CD14-positive monocyte (primary cell): ENCODE measurements at regions not wholly inside any gene's neighbourhood (a gene's known extent, or its start where the extent isn't known, plus 50 kb on each side); places are given as distances from the start of the nearest gene placed in this dataset.

ENCODE experiments used
- DNase-seq, 3 donors: peaks; one replicate each; pipeline ENCODE4 v3.0.0-alpha.2; 2011 to 2022
- H2AFZ ChIP-seq: 2 replicates; pipeline ENCODE4 v1.6.0; 2012; ENCODE audit warnings: mild to moderate bottlenecking, low read depth, low read length, inconsistent platforms; ENCODE audit not compliant: insufficient read depth, poor library complexity, severe bottlenecking
- H3K27ac ChIP-seq, 2 donors: 1 replicate in 1 of 2; 2 replicates in 1 of 2; pipeline ENCODE4 v1.5.1; 2012 to 2013; ENCODE audit warnings: low read length in 2 of 2, control low read depth in 1 of 2, inconsistent platforms in 1 of 2, low read depth in 1 of 2, mild to moderate bottlenecking in 1 of 2
- H3K27me3 ChIP-seq, 2 donors: one replicate each; pipeline versions ENCODE4 v1.6.0 to v1.6.1; 2011 to 2013; ENCODE audit warnings: low read length in 2 of 2; ENCODE audit not compliant: control insufficient read depth in 2 of 2, insufficient read depth in 2 of 2
- H3K36me3 ChIP-seq, 2 donors: replicated peaks in 1 of 2; 1 replicate in 1 of 2; 2 replicates in 1 of 2; pipeline versions ENCODE4 v1.5.1 to v1.6.1; 2012 to 2013; ENCODE audit warnings: low read length in 2 of 2, control low read depth in 1 of 2, inconsistent platforms in 1 of 2, mild to moderate bottlenecking in 1 of 2; ENCODE audit not compliant: insufficient read depth in 2 of 2, control insufficient read depth in 1 of 2
- H3K4me1 ChIP-seq, 2 donors: 1 replicate in 1 of 2; 2 replicates in 1 of 2; pipeline versions ENCODE4 v1.5.1 to v1.6.1; 2012 to 2013; ENCODE audit warnings: low read length in 2 of 2, control low read depth in 1 of 2, inconsistent platforms in 1 of 2, mild to moderate bottlenecking in 1 of 2, moderate library complexity in 1 of 2; ENCODE audit not compliant: insufficient read depth in 2 of 2, control insufficient read depth in 1 of 2
- H3K4me2 ChIP-seq: replicated peaks from 2 replicates; pipeline ENCODE3; 2012; ENCODE audit warnings: low read length, moderate library complexity, mild to moderate bottlenecking; ENCODE audit not compliant: poor library complexity, severe bottlenecking; ENCODE audit errors: extremely low read depth
- H3K4me3 ChIP-seq, 3 experiments: fragments of 200-600 bp in 1 of 3; sonication (generic) in 1 of 3; replicated peaks in 1 of 3; 1 replicate in 2 of 3; 2 replicates in 1 of 3; pipeline ENCODE4 v1.5.1; 2011 to 2013; ENCODE audit warnings: low read length in 3 of 3, mild to moderate bottlenecking in 3 of 3, control low read depth in 2 of 3, low read depth in 2 of 3, inconsistent platforms in 1 of 3, moderate library complexity in 1 of 3
- H3K79me2 ChIP-seq: 2 replicates; pipeline ENCODE4 v1.6.0; 2012; ENCODE audit warnings: mild to moderate bottlenecking, control low read depth, inconsistent platforms, low read length, moderate library complexity; ENCODE audit not compliant: insufficient read depth
- H3K9ac ChIP-seq: 2 replicates; pipeline ENCODE4 v1.6.0; 2017; ENCODE audit warnings: low read length, mild to moderate bottlenecking; ENCODE audit not compliant: insufficient read depth, poor library complexity, severe bottlenecking
- H3K9me3 ChIP-seq, 2 donors: replicated peaks in 1 of 2; 1 replicate in 1 of 2; 2 replicates in 1 of 2; pipeline versions ENCODE4 v1.5.1 to v1.6.1; 2012 to 2013; ENCODE audit warnings: low read length in 2 of 2, control low read depth in 1 of 2; ENCODE audit not compliant: control insufficient read depth in 1 of 2, insufficient read depth in 1 of 2
- H4K20me1 ChIP-seq: 2 replicates; pipeline ENCODE4 v1.6.0; 2012; ENCODE audit warnings: mild to moderate bottlenecking, low read length, control low read depth, moderate library complexity; ENCODE audit not compliant: insufficient read depth
- H3K27ac Mint-ChIP-seq, 7 donors: one replicate each; pipeline ENCODE4 v1.8.0; 2020; ENCODE audit warnings: mild to moderate bottlenecking in 7 of 7, mixed read lengths in 7 of 7, moderate library complexity in 6 of 7, inconsistent platforms in 2 of 7
- H3K27me3 Mint-ChIP-seq, 3 donors: one replicate each; pipeline ENCODE4 v1.8.0; 2021 to 2022; ENCODE audit warnings: low read depth in 3 of 3, mild to moderate bottlenecking in 3 of 3, mixed read lengths in 3 of 3, moderate library complexity in 3 of 3, inconsistent platforms in 1 of 3
- H3K36me3 Mint-ChIP-seq, 2 donors: one replicate each; pipeline ENCODE4 v1.8.0; 2020; ENCODE audit warnings: mixed read lengths in 2 of 2, inconsistent platforms in 1 of 2, mild to moderate bottlenecking in 1 of 2
- H3K4me1 Mint-ChIP-seq: one replicate; pipeline ENCODE4 v1.8.0; 2020; ENCODE audit warnings: mild to moderate bottlenecking, mixed read lengths
- H3K4me3 Mint-ChIP-seq, 2 donors: one replicate each; pipeline ENCODE4 v1.8.0; 2020; ENCODE audit warnings: mild to moderate bottlenecking in 2 of 2, mixed read lengths in 2 of 2, moderate library complexity in 1 of 2
- H3K9me3 Mint-ChIP-seq, 7 donors: one replicate each; pipeline ENCODE4 v1.8.0; 2020 to 2022; ENCODE audit warnings: mixed read lengths in 7 of 7, mild to moderate bottlenecking in 6 of 7, moderate library complexity in 6 of 7, inconsistent platforms in 2 of 7
- CTCF ChIP-seq: fragments of 200-600 bp; IDR thresholded peaks from one replicate; pipeline ENCODE4 v1.8.0; 2022; ENCODE audit warnings: antibody characterized with exemption, mild to moderate bottlenecking
- WGBS: methylation state at CpG from one replicate; pipeline ENCODE4 v1.1.5; 2013; ENCODE audit warnings: missing lambda C conversion rate; ENCODE audit not compliant: insufficient coverage; 5-methylcytosine and 5-hydroxymethylcytosine counted together
- intact Hi-C, 2 donors: fragments of 100-400 bp; cut with micrococcal nuclease; formaldehyde crosslinking; loops; one replicate each; pipeline versions ENCODE4 v1.15.0 to v1.15.1; 2023

GRCh38 chr3:59611649-59612443 is 562.0 kb upstream of the CFAP20DC start:
- Mint-ChIP-seq H3K4me3 (no peak overlapping the region), H3K9me3 (peaks cover 0 to 13% (median 8%) of the 10 kb centered on the region in 7 donors), H3K27ac (no peak overlapping the region), H3K36me3 (no peaks in the 10 kb centered on the region), H3K27me3 (peaks cover 0 to 1% (median 0%) of the 10 kb centered on the region in 3 donors), H3K4me1 (no peaks in the 10 kb centered on the region)
- no peak for DNase-seq
- no peak for TF ChIP-seq CTCF
- Histone ChIP-seq H3K9me3 (peaks cover 0 to 9% of the 10 kb centered on the region in 2 donors), H3K79me2 (no peaks in the 10 kb centered on the region), H4K20me1 (no peaks in the 10 kb centered on the region), H2AFZ (no peak overlapping the region), H3K4me2 (no peak overlapping the region), H3K4me3 (no peak overlapping the region), H3K36me3 (no peaks in the 10 kb centered on the region), H3K4me1 (no peaks in the 10 kb centered on the region), H3K27me3 (no peaks in the 10 kb centered on the region), H3K9ac (no peak overlapping the region), H3K27ac (no peak overlapping the region)
- WGBS: 100% methylated on average over 3 of the region's 7 CpGs
- intact Hi-C loops: no loop called here

GRCh38 chr3:59609657-59610348 is 560.0 kb upstream of the CFAP20DC start:
- no peaks in the 10 kb centered on the region for H3K4me1 ChIP-seq
- Mint-ChIP-seq H3K9me3 (peaks cover 0 to 13% (median 4%) of the 10 kb centered on the region in 7 donors), H3K36me3 (no peaks in the 10 kb centered on the region), H3K4me1 (no peaks in the 10 kb centered on the region), H3K27me3 (peaks cover 0 to 1% (median 0%) of the 10 kb centered on the region in 3 donors), H3K27ac (no peak overlapping the region), H3K4me3 (no peak overlapping the region)
- no peak for TF ChIP-seq CTCF
- no peak overlapping the region for H3K9ac ChIP-seq
- no peaks in the 10 kb centered on the region for H3K27me3 ChIP-seq
- H3K4me2 ChIP-seq: no peak overlapping the region
- H2AFZ ChIP-seq: no peak overlapping the region
- intact Hi-C loops: no loop called here
- H3K9me3 ChIP-seq: peaks cover 0 to 9% of the 10 kb centered on the region in 2 donors
- H3K36me3 ChIP-seq: no peaks in the 10 kb centered on the region
- WGBS: no CpG with 5 or more reads among the region's 6 CpGs
- no peak overlapping the region for H3K4me3 ChIP-seq
- no peak overlapping the region for H3K27ac ChIP-seq
- DNase-seq: no peak
- H3K79me2 ChIP-seq: no peaks in the 10 kb centered on the region
- H4K20me1 ChIP-seq: no peaks in the 10 kb centered on the region
